ENCODE measurements at regions not wholly inside any gene's neighbourhood (a gene's known extent, or its start where the extent isn't known, plus 50 kb on each side); places are given as distances from the start of the nearest gene placed in this dataset.

- H3K36me3 ChIP-seq = no peaks in the 10 kb centered on the region
- WGBS, 4 donors = 72 to 86% (median 80%) methylated on average over 6 of the region's 6 CpGs
- TF ChIP-seq POLR2A (IDR thresholded peaks at IDR 0.05) = no peak
- TF ChIP-seq, protein P1, sequence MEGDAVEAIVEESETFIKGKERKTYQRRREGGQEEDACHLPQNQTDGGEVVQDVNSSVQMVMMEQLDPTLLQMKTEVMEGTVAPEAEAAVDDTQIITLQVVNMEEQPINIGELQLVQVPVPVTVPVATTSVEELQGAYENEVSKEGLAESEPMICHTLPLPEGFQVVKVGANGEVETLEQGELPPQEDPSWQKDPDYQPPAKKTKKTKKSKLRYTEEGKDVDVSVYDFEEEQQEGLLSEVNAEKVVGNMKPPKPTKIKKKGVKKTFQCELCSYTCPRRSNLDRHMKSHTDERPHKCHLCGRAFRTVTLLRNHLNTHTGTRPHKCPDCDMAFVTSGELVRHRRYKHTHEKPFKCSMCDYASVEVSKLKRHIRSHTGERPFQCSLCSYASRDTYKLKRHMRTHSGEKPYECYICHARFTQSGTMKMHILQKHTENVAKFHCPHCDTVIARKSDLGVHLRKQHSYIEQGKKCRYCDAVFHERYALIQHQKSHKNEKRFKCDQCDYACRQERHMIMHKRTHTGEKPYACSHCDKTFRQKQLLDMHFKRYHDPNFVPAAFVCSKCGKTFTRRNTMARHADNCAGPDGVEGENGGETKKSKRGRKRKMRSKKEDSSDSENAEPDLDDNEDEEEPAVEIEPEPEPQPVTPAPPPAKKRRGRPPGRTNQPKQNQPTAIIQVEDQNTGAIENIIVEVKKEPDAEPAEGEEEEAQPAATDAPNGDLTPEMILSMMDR (IDR thresholded peaks at IDR 0.05) = no peak
- no peak overlapping the region for H3K4me3 ChIP-seq
- no peak overlapping the region for H3K27ac ChIP-seq
- DNase-seq = no peak
- intact Hi-C loops (cut with DNase I) = no loop called here
- H3K9me3 ChIP-seq = no peaks in the 10 kb centered on the region
- H3K27me3 ChIP-seq = no peaks in the 10 kb centered on the region
- no peaks in the 10 kb centered on the region for H3K4me1 ChIP-seq
- no peak for ATAC-seq
Measured at GRCh38 chr5:125120012-125120411, 373.6 kb upstream of the ZNF608 start.

GRCh38 chr5:125125031-125125823 is 378.8 kb upstream of the ZNF608 start:
- DNase-seq (no peak), ATAC-seq (no peak)
- no peak overlapping the region for H3K27ac ChIP-seq
- no peaks in the 10 kb centered on the region for H3K9me3 ChIP-seq
- no peak for TF ChIP-seq POLR2A (IDR thresholded peaks at IDR 0.05)
- TF ChIP-seq, protein P1 (IDR thresholded peaks at IDR 0.05) = no peak
- no peaks in the 10 kb centered on the region for H3K4me1 ChIP-seq
- no peaks in the 10 kb centered on the region for H3K36me3 ChIP-seq
- 59 to 66% (median 61%) methylated on average over 6 of the region's 6 CpGs for WGBS, 4 donors
- H3K4me3 ChIP-seq = no peak overlapping the region
- no peaks in the 10 kb centered on the region for H3K27me3 ChIP-seq
- intact Hi-C loops (cut with DNase I) = no loop called here

- TF ChIP-seq POLR2A (IDR thresholded peaks at IDR 0.05) = no peak
- TF ChIP-seq, protein P1 (IDR thresholded peaks at IDR 0.05) = no peak
Measured at GRCh38 chr5:125126050-125126449, 379.6 kb upstream of the ZNF608 start.

DNA sequence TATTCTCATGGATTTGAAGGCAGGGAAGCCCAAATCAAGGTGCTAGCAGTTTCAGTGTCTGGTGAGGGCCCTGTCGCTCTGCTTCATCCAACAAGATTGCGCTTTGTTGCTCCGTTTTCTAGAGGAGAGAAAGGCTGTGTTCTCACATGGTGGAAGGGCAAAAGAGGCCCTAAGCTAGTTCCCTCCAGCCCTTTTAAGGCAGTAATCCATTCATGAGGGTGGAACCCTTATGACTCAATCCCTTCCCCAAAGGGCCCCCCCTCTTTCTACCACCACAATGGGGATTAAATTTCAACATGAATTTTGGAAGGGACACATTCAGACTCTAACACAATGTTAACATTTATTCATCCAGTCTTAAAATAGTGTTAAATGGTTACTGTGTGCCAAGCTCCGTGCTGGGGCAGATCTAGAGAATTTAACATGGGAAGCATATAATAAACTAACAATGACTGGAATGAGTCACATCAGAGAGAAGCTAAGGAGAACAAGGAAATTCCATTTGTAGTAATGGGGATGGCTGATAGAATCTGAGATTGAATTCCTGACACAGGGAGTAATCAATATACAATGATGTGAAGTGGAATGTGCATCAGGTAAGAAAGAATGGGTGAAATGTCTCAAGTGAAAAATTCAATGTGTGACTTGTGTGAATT is 382.8 kb upstream of the ZNF608 start:
- Histone ChIP-seq H3K9me3 (no peaks in the 10 kb centered on the region), H3K36me3 (no peaks in the 10 kb centered on the region), H3K27ac (no peak overlapping the region), H3K27me3 (no peaks in the 10 kb centered on the region), H3K4me1 (no peaks in the 10 kb centered on the region), H3K4me3 (no peak overlapping the region)
- TF ChIP-seq, protein P1 (IDR thresholded peaks at IDR 0.05) = no peak
- no peak for TF ChIP-seq POLR2A (IDR thresholded peaks at IDR 0.05)
- 92 to 96% (median 94%) methylated on average over 4 of the region's 4 CpGs for WGBS, 4 donors
- no peak for DNase-seq
- intact Hi-C loops (cut with DNase I) = no loop called here
- ATAC-seq = no peak

More at GRCh38 chr5:125126050-125126449, 379.6 kb upstream of the ZNF608 start:
- intact Hi-C loops (cut with DNase I) = no loop called here
- no peaks in the 10 kb centered on the region for H3K27me3 ChIP-seq
- H3K27ac ChIP-seq = no peak overlapping the region
- no peak for ATAC-seq
- no peaks in the 10 kb centered on the region for H3K36me3 ChIP-seq
- no peaks in the 10 kb centered on the region for H3K9me3 ChIP-seq
- no peak overlapping the region for H3K4me3 ChIP-seq
- no peak for DNase-seq
- H3K4me1 ChIP-seq = no peaks in the 10 kb centered on the region
